ENCODE measurements at regions not wholly inside any gene's neighbourhood (a gene's known extent, or its start where the extent isn't known, plus 50 kb on each side); places are given as distances from the start of the nearest gene placed in this dataset.
A peak's percentile ranks its signal among the peaks of the same experiment; 100 is the strongest.
"Not testable (repeated sequence)": the region's sequence is repeated elsewhere in the genome, so short reads cannot be mapped to it uniquely, and the experiment has no call there.

DNA sequence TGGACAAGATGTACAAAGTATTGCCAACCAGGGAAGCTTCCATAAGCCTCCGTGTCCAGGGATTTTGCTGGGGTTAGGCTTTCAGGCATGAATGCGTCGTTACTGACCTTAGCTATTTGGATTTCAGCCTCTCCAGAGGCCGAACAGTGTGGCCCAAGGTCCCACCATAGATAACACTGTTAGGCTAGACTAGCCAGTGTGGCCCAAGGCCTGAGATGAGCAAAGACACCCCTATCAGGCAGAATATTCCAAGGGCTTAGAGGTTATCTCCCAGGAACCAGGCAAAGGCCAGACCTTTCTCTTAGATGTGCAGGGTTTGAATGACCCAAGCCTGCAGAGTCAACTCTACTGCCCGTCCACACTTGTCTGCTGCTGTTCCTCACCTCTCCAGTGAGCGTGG, 131.7 kb upstream of the NDUFV2 start:
- no peak for DNase-seq

DNA sequence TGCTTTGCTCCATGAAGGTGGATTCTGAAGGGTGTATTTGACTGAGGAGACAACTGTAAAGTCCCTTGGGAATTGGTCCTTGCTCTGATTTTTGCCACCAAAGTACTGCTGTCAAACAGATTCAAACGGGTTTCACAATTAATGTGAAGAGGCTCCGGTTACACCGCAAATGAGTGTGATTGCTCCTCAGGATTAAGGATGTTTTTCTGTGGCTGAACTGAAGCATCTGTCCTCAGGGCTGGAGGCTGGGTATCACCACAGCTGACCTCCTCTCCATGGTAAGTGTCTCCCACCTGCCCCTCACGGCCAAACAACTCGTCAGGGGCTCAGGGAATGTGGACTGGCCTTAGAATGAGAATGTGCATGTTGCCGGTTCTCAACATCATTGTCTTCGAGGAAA, 130.4 kb upstream of the NDUFV2 start:
- peak; percentile 63 for DNase-seq

- no peak for DNase-seq
Measured at GRCh38 chr18:8974279-8974678, 128.2 kb upstream of the NDUFV2 start.

DNA sequence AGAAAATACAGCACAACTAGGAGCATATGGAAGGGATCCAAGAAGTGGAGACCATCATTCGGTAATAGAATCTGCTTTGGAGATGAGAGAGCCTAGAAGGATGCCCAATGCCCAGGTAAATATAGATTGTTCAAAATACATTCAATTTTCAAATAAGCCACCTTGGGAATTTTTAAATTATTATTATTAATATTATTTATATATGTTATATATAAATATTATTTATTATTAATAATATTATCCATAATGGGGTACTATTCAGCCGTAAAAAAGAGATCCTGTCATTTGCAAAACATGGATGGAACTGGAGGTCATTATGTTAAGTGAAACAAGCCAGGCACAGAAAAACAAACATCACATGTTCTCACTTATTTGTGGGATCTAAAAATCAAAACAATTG, 127.8 kb upstream of the NDUFV2 start:
- DNase-seq: no peak

GRCh38 chr18:8975624-8976023, 126.9 kb upstream of the NDUFV2 start:
- no peak for DNase-seq

GRCh38 chr18:8976606-8977005, 125.9 kb upstream of the NDUFV2 start:
- DNase-seq: no peak

DNA sequence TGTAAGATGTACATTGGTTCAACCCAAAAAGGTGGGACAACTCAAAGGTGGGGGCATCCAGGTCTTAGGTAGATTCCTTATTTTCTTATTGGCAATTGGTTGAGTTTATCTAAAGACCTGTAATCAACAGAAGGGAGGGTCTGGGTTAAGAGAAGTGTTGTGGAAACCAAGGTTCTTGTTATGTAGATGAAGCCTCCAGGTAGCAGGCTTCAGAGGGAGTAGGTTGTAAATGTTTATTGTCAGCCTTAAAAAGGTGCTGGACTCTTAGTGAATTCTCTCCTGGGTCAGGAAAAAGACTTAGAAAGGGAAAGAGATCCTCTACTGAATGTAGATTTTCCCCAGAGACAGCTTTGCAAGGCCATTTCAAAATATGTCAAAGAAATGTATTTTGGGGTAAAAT, 125.3 kb upstream of the NDUFV2 start:
- DNase-seq: no peak

DNA sequence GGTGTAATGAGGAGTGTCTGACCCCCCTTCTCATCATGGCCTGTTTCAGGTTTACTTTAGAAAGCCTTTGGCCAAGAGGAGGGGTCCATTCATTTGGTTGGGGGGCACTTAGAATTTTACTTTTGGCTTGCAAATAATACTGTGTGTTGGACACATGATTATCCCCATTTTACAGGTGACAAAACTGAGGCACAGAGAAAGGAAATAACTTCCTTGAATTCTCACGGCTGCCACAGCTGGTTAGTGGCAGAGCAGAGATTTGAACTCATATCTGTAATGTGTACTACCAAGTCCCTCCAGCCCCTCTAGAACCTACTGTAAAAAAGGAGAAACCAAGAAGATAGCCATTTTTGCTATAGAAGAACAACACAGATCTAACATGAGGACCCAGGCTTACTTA, 124.8 kb upstream of the NDUFV2 start:
- DNase-seq: no peak

- no peak for DNase-seq
Measured at GRCh38 chr18:8978394-8978793, 124.1 kb upstream of the NDUFV2 start.

DNA sequence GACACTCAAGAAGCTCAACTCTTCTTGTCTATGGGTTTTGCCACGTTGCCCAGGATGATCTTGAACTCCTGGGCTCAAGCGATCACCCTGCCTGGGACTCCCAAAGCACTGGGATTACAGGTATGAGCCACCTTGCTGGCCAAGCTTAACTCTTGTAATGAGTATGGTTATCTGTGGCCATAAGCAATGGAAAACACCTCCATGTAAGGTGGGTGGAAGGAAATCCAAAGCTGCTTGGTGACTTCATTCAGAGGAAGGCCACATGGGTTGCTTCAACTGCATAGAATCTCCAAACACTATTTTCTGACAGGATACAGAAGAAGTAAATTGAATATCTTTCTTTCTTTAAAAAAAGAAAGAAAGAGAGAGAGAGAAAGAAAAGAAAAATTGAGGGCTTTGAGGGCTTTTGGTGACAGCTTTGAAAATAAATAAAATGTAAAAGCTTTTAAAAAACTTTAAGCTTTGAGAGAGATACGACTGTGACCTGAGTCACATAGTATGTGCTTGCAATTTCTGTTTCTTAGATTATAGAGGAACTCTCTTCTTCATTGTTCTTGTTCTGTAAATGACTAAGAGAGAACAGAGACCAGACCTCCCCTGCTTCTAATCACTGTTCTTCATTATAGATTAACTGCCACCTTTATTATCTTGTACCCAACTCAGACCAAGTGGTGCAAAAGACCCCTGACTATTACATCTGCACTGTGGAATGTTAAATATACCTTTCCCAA, 123.1 kb upstream of the NDUFV2 start:
- no peak for DNase-seq

- no peak for DNase-seq
Measured at GRCh38 chr18:8980496-8980895, 122.0 kb upstream of the NDUFV2 start.

GRCh38 chr18:8980918-8981317, 121.6 kb upstream of the NDUFV2 start:
- no peak for DNase-seq

DNA sequence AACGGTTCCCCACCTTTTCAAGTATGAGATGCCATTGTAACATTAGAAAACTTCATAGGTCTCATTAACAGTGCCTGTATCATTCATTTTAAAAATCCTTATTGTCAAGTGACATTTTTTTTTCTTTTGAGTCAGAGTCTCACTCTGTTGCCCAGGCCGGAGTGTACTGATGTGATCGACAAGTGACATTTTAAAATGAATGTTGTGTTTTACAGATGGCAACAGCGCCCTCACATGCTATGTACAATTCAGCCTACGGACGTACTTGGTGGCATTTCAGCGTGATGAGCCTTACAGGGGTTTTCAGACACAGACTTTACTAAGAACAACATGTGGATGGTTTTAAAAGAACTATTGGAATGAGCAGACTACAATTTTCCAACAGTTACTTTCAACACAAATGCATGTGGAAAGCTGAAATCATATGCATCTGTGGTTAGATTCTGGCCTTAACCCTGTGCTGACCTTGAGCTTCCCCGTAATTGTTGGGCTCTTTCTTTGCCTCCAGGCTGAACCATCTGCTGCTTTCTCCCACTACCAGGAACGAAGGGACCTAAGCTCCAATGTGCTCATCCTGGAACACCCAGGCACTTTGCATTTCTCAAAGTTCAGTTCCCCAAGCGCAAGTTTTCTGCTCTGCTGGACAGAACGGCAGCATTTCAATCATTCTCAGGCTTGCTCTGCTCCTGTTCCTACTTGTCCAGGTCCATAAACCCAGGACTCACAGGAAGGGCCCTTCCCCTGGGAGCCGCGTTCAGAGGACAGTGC, 119.9 kb upstream of the NDUFV2 start:
- DNase-seq: no peak

DNA sequence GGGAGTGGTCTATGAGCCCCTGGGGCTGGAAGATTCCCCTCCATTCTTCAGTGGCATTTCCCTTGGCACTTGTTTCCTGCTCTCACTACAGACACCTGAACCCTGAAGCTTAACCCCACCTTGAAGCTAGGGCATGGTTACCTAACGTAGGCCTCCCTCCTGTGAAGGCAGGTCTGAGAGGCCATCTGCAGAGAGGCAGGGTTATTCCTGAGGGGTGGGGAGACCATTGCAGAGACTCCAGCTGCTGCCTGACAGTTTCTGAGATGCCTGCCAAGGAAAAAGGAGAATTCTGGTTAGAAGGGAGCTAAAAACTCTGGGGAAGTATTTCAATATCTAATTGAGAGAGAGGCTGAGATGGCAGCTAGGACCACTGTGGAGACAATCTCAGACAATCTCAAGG, 119.3 kb upstream of the NDUFV2 start:
- no peak for DNase-seq

DNA sequence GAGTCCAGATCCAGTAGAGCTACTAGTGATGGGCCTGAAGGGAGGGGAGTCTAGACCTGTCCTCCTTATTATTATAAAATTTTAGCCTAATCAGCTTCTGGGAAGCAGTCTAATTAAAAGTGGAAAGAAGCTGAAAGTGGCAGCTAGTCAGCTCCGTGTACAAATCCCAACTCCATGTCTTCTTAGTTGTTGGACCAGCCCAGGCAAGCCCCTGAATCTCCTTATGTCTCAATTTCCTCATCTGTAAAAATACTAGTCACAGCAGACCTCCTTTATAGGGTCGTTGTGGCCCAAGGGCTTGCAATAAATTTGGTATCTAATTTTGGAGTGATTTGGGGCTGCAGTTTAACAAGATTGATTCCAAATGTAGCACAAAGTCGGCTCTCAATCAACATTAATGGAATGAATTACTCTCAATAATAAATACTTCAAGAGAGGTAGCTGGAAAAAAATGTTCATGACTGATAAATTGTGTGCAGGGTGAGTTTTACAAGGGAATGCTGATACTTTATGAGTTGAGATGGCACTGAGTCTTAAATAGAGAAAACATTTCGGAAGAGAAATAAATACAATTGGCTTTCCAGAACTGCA, 118.3 kb upstream of the NDUFV2 start:
- DNase-seq: no peak

DNA sequence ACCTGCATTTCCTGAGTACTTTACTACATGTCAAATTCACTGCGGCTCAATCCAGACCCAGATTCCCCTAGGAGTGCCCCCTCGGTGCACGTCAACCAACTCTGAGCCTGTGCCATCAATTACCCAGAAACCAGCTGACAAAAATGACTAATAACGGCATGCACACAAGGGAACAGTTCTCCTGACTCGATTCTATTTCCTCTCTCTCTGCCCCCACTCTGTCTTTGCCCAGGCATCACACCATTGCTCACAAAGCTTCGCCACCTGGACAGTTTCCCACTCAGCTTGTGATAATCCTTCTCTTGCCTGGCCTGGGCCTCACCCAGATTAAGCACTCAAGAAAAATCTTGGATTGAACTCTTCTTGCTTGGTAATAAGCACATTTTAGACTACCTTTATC, 115.3 kb upstream of the NDUFV2 start:
- no peak for DNase-seq

GRCh38 chr18:8988260-8988871, 114.1 kb upstream of the NDUFV2 start:
- DNase-seq: no peak

DNA sequence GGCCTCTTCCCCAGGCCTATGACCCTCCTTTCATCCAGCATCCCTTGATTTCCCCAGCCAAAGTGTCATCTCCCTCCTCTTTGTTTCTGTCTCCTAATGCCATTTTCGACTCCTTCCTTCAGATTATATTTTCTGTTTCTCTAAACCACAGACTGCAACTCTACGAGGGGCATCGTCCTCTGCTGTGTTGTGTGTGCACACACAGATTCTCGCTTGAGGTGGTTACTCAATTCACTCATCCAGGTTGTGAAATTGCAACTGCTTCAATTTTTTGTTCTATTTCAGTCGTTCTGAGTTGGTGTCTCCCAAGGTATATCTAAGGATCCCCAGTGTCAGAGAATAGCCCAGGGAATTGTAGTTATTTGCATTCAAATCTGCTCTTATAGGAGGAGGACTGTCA, 113.5 kb upstream of the NDUFV2 start:
- DNase-seq: no peak

- no peak for DNase-seq
Measured at GRCh38 chr18:8989855-8990254, 112.6 kb upstream of the NDUFV2 start.

GRCh38 chr18:8990276-8991031, 112.0 kb upstream of the NDUFV2 start:
- no peak for DNase-seq

DNA sequence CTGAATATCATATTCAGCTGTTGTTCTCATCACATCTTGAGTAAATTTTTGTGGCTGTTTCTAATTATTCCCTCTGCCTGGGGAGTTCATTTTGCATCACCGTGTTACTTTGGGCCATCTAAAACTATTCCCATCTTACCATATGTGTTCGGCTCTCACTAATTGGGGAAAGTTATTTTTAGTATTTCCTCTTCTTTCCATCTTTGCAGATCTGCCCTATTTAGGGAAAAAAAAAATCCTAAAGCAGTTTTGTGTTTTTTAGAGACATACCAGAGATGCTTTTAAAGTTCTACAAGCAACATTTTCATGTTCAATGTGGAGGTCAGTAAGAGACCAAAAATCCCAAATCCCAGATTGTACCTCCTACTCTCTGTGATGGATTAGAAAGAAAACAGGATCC, 111.3 kb upstream of the NDUFV2 start:
- no peak for DNase-seq

DNA sequence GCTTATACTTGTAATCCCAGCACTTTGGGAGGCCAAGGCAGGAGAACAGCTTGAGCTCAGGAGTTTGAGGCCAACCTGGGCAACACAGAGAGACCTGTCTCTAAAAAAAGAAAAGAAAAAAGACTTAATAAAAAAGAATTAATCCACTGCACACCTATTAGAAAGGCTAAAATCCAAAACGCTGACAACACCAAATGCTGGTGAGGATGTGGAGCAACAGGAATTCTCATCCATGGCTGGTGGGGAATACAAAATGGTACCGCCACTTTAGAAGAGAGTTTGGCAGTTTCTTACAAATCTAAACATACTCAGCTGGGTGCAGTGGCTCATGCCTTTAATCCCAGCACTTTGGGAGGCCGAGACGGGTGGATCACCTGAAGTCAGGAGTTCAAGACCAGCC, 110.0 kb upstream of the NDUFV2 start:
- DNase-seq: not testable (repeated sequence)

- no peak for DNase-seq
Measured at GRCh38 chr18:8994603-8995002, 107.9 kb upstream of the NDUFV2 start.

Data from NCI-H187 treated with DMSO at 0.1 percent for 48 hours (cell line).